Osteocyte (in vitro differentiated cells): ENCODE measurements at regions not wholly inside any gene's neighbourhood (a gene's known extent, or its start where the extent isn't known, plus 50 kb on each side); places are given as distances from the start of the nearest gene placed in this dataset.

ENCODE experiments used
- DNase-seq: peaks from one replicate; pipeline ENCODE4 v3.0.0; 2021; ENCODE audit warnings: mixed read lengths; ENCODE audit not compliant: unreplicated experiment; ENCODE audit errors: extremely low spot score
- H3K27ac Mint-ChIP-seq: one replicate; pipeline ENCODE4 v1.8.0; 2021; ENCODE audit warnings: mild to moderate bottlenecking, mixed read lengths; ENCODE audit not compliant: unreplicated experiment
- H3K27me3 Mint-ChIP-seq: one replicate; pipeline ENCODE4 v1.8.0; 2021; ENCODE audit warnings: mixed read lengths; ENCODE audit not compliant: unreplicated experiment
- H3K36me3 Mint-ChIP-seq: one replicate; pipeline ENCODE4 v1.8.0; 2021; ENCODE audit warnings: mixed read lengths; ENCODE audit not compliant: unreplicated experiment
- H3K4me1 Mint-ChIP-seq: one replicate; pipeline ENCODE4 v1.8.0; 2021; ENCODE audit warnings: mixed read lengths; ENCODE audit not compliant: unreplicated experiment
- H3K4me3 Mint-ChIP-seq: one replicate; pipeline ENCODE4 v1.8.0; 2021; ENCODE audit warnings: mild to moderate bottlenecking, moderate library complexity, mixed read lengths; ENCODE audit not compliant: unreplicated experiment
- H3K9me3 Mint-ChIP-seq: one replicate; pipeline ENCODE4 v1.8.0; 2021; ENCODE audit warnings: mixed read lengths; ENCODE audit not compliant: unreplicated experiment
- CTCF ChIP-seq: fragments of 200-600 bp; sonication (generic); IDR thresholded peaks from 2 replicates; pipeline ENCODE4 v1.5.0; 2021; ENCODE audit warnings: antibody characterized with exemption, mild to moderate bottlenecking, moderate library complexity

- no peak for TF ChIP-seq CTCF
- no peaks in the 10 kb centered on the region for H3K27me3 Mint-ChIP-seq
- no peak overlapping the region for H3K4me3 Mint-ChIP-seq
- no peaks in the 10 kb centered on the region for H3K36me3 Mint-ChIP-seq
- peaks cover 26% of the 10 kb centered on the region for H3K9me3 Mint-ChIP-seq
- no peaks in the 10 kb centered on the region for H3K4me1 Mint-ChIP-seq
- no peak for DNase-seq
- H3K27ac Mint-ChIP-seq: no peak overlapping the region
Measured at GRCh38 chrX:122850326-122850725, 333.8 kb upstream of the GRIA3 start.

DNA sequence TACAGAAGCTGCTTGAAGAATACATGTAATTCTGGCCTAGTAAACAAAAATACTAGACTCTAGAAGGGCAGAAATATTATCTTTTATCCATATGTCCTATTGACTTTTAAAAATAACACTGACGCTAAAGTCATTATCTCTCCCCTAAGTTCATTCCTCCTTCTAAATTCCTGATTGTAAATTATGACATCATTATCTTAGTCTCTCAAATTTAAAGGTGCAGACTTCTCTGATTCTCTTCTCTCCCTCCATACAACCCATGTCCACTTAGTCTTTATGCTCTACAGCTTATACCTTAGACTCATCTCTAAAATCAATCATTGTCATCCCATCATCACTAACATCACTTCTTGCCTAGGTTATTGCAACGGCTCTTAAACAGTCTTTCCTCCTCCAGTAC is 327.9 kb upstream of the GRIA3 start:
- no peak for DNase-seq
- no peak overlapping the region for H3K27ac Mint-ChIP-seq
- no peaks in the 10 kb centered on the region for H3K4me1 Mint-ChIP-seq
- no peak overlapping the region for H3K4me3 Mint-ChIP-seq
- H3K9me3 Mint-ChIP-seq: peaks cover 25% of the 10 kb centered on the region
- H3K27me3 Mint-ChIP-seq: no peaks in the 10 kb centered on the region
- no peaks in the 10 kb centered on the region for H3K36me3 Mint-ChIP-seq
- no peak for TF ChIP-seq CTCF

DNA sequence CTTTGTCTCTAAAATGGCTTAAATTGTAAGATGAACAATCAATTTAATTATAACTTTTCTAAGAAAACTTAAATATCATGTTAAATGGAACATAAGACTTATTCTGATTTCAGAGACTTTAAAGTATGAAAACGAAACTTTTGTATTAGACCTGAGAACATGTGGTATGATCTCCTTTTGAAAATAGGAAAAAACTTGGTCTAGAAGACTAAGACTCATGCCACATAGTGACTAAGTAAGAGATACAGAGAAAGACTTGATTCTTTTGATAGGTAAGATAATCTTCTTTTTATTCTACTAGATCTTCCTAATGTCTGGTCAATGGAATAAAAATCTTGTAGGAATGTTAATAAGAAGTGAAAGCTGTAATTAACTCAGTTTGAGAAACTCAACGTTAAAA is 326.3 kb upstream of the GRIA3 start:
- Mint-ChIP-seq H3K4me3 (no peak overlapping the region), H3K36me3 (no peaks in the 10 kb centered on the region), H3K9me3 (peaks cover 21% of the 10 kb centered on the region), H3K4me1 (no peaks in the 10 kb centered on the region), H3K27me3 (no peaks in the 10 kb centered on the region), H3K27ac (no peak overlapping the region)
- no peak for TF ChIP-seq CTCF
- DNase-seq: no peak

DNA sequence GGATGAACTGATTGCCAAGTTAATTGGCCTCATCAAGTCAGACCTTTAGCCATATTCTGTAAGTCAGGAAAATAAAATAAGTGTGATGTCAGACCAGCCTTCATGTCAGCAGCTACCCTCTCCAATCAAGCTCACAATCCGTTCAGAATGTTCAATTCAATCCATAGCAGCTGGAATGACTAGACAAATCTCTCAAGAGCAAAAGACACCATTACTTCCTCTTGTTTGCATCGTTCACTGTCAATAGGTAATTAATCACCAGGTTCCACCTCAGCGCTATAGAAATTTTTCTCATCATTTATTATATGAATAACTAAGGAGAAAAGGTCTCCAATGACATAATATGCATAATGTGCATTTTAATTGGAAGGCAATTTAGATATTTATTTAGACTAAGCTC is 321.0 kb upstream of the GRIA3 start:
- Mint-ChIP-seq H3K9me3 (peaks cover 3% of the 10 kb centered on the region), H3K4me1 (no peaks in the 10 kb centered on the region), H3K27me3 (no peaks in the 10 kb centered on the region), H3K4me3 (no peak overlapping the region), H3K36me3 (no peaks in the 10 kb centered on the region), H3K27ac (no peak overlapping the region)
- TF ChIP-seq CTCF: no peak
- DNase-seq: no peak

DNA sequence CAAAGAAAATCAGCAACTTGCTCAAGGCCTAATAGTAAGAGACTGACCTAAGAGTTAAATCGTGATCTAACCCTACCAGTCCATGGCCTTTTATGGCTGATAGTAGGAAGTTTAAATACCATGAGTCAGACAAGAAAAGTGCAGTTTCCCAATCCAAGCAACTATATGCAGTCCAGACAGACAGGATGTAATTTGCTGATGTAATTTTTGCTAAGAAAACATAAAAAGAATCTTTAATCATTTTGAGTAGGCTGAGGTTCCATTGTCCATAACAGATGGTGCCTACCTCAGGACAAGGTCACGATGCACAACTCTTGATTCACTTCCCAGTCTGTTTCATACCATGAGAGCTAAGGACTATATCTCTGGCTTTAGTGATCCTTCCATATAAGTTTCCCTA is 317.5 kb upstream of the GRIA3 start:
- H3K36me3 Mint-ChIP-seq: no peaks in the 10 kb centered on the region
- H3K27me3 Mint-ChIP-seq: no peaks in the 10 kb centered on the region
- no peak for DNase-seq
- H3K27ac Mint-ChIP-seq: no peak overlapping the region
- peaks cover 4% of the 10 kb centered on the region for H3K4me1 Mint-ChIP-seq
- H3K4me3 Mint-ChIP-seq: no peak overlapping the region
- no peaks in the 10 kb centered on the region for H3K9me3 Mint-ChIP-seq
- TF ChIP-seq CTCF: no peak
